ENCODE measurements at regions not wholly inside any gene's neighbourhood (a gene's known extent, or its start where the extent isn't known, plus 50 kb on each side); places are given as distances from the start of the nearest gene placed in this dataset.

- DNase-seq (ENCODE audit: low spot score) (no peak), FAIRE-seq (no peak)
Measured at GRCh38 chr9:23934291-23934906, 108.4 kb upstream of the ELAVL2 start.

DNA sequence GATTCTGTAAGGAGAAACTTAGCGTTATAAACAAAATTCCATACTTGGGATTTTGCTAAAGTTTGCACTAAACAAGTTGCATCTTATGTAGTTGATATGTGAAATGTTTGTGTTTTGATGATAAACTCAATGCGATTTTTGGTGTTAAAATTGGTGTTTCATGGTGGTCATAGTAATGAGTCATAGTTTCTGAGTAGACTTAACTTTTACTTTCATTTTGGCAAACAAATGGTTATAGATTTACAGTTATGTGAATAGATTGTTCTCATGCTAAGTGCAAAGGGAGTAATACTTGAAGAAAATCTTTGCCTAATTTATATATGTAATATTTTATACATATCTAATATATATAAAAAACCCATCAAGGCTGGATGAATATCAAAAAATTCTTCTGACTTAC lies 107.3 kb upstream of the ELAVL2 start:
- no peak for FAIRE-seq
- DNase-seq (ENCODE audit: low spot score) = no peak

- no peak for FAIRE-seq
- no peak for DNase-seq (ENCODE audit: low spot score)
Measured at GRCh38 chr9:23926368-23926767, 100.3 kb upstream of the ELAVL2 start.

GRCh38 chr9:23914431-23915003 lies 88.5 kb upstream of the ELAVL2 start:
- DNase-seq (ENCODE audit: low spot score) (no peak), FAIRE-seq (no peak)

DNA sequence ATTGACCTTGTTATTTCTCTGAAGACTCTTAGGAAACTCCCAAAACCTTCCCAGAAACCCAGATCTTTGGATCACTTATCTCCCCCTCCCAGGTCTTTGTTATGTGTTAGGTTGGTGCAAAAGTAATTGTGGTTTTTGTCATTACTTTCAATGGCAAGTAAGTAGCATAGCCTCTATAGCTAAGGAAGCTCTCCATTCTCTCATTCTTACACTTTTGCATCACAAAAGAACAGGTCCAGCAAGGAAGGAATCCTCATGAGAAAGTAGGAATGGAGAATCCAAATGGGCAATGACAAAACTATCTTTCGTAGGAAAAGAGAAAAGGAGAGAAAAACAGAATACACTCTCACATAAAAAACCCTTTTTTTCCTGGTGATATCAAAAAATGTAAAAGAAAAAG lies 81.3 kb upstream of the ELAVL2 start:
- no peak for FAIRE-seq
- DNase-seq (ENCODE audit: low spot score) = no peak

DNA sequence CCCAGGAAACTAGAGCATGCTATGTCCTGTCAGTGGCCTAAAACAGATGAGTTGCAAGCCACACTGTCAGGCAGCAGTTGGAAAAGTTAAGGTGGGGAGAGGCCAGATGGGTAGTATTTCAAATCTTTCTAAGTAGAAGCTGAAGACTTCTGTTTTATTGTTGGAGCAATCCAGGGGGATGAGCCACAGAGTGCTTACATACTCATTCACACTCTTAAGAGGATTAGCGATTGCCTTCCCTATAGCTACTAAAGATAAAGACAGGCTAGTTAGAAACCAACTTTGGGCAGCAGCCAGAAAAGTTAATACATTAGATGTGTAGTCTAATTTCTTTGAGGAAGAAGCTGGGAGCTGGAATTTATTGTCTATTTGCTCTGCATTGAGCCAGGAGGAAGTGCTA lies 61.7 kb upstream of the ELAVL2 start:
- FAIRE-seq = no peak
- DNase-seq (ENCODE audit: low spot score) = no peak
